GM18505 (cell line): ENCODE measurements at regions not wholly inside any gene's neighbourhood (a gene's known extent, or its start where the extent isn't known, plus 50 kb on each side); places are given as distances from the start of the nearest gene placed in this dataset.

Source experiments
- ATAC-seq: cut with Tn5 transposase; IDR thresholded peaks from one replicate; pipeline ENCODE4 v1.9.1; 2021; ENCODE audit not compliant: unreplicated experiment
- POLR2A ChIP-seq: IDR thresholded peaks from 4 replicates; pipeline ENCODE4 v1.6.1; 2011; ENCODE audit warnings: borderline replicate concordance; ENCODE audit not compliant: insufficient read depth, insufficient read length; ENCODE audit errors: extremely low read depth

- no peak for TF ChIP-seq POLR2A
- no peak for ATAC-seq
These were observed 229.8 kb downstream of the COL12A1 start for GRCh38 chr6:74976026-74976425.

DNA sequence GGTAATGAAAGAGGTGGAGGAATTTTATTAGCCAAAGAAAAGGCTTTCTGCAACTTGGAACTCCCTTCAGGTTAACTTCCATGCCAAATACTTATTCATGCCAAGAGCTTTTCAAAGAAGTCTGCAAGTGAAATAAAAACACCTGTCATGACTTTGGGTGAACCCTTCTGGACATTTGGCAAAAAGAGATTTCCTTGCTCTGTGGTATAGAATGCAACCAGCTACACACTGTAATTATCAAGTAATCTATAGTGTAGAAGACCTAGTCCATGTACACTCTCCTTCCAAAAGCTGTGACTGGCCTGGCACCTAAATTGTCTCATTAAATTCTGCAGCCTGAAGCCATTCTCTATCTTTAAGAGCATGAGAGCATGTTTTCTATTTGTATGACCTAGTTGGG lies 232.3 kb downstream of the COL12A1 start:
- ATAC-seq: no peak
- TF ChIP-seq POLR2A: no peak

DNA sequence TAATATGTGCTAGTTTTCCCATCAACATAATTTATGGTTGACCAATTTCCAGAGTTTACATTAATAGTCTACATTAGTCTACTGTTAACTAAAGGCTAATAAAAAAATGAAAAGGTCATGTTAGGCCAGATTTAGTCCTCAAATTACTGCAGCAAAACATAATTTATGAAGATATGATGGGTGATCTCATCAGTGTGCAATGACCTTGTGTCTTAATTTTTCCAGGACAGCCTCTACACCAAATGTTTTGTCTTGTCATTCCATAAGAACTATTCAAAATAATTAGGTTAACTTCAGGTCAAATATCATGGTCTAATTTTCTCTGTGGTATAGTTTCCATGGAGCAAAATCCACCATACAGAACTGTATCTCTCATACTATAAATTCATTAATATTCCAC lies 234.2 kb downstream of the COL12A1 start:
- TF ChIP-seq POLR2A: no peak
- ATAC-seq: no peak

DNA sequence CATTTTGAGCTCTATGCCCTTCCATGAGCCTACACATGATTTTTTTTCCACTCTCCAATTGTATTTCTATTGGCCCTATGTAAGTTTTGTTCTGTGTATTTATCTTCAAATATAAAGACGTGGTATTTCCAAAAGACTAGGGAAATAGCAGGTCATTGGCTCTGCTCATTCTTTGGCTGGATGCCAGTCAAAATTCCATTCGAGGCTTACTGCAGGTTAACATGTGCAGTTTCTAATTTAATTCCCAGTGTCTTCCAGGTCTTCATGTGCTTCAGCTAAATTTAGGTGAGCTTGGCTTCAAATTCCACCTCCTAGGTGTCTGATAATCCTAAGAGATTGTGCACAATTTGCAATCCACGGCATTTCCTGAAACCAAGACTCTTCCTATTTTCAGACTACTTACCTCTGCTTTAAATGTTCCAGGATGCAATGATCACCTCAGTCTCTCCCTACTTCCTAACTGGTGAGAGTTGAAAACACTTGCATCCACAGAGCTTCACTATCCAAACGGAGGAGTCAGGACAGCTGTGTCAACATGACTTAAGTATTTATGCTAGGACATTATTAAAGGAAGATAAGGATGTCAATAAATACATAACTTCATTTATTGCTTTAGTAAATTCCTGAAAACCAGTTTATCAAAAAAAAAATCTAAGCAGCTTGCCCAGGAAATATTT lies 236.1 kb downstream of the COL12A1 start:
- TF ChIP-seq POLR2A: no peak
- no peak for ATAC-seq

GRCh38 chr6:74967821-74968220 lies 238.0 kb downstream of the COL12A1 start:
- no peak for ATAC-seq
- no peak for TF ChIP-seq POLR2A

DNA sequence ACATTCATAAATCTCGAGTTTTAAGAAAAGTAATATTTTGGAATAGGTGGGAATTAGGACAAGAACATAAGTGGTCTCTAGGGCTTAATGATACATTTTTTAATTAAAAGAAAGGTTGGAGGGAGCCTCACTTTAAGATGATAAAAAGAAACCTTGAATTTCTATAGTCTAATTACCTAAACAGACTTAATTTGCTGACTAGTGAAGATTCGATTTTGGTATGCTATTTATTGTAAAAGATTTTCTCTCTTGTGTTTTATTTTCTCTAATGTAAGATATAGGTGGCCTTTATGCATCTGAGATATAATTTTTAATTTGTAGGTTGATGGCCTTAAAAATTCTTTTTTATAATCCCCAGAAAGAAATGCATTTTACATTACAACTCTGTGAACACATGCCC lies 239.1 kb downstream of the COL12A1 start:
- TF ChIP-seq POLR2A: no peak
- no peak for ATAC-seq

- ATAC-seq: no peak
- no peak for TF ChIP-seq POLR2A
These were observed 240.9 kb downstream of the COL12A1 start for GRCh38 chr6:74964871-74965441.

DNA sequence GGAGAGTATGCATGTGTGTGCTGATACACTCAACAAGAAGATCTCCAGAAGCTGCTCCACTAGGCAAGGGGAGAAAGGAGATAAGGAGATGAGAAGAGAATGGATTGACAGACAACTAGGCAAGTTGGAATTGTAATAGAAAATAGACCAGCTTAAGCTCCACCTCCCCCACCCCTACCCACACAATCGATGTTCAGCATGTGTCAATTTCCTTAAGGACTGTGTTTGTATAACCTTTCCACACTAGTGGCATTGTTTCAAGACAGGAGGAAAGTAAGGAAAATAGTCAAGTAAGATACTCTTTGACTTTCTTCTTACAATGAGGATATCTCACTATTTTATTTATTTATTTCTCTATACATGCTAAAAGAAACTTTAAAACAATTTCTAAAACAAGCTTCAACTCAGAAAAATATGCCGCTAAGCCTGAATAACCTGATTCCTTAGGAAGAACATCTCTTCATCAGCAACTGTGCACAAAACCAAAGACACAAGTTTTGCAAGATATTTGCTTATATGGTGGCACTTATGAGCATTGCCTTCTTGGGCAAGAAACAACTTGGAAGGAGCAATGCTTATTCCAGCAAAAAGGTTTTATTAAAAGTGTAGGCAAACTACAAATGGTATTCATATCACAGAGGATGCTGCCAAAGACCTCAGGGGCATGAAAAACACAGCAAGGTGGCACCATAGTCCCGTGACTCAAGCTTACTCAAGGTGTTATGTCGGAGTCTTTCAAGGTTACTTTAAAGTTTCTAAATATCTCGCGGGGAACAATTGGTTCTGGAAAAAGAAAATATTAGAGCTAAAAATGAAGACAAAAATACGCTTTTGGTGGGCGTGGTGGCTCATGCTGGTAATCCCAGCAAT lies 249.1 kb downstream of the COL12A1 start:
- TF ChIP-seq POLR2A: no peak

DNA sequence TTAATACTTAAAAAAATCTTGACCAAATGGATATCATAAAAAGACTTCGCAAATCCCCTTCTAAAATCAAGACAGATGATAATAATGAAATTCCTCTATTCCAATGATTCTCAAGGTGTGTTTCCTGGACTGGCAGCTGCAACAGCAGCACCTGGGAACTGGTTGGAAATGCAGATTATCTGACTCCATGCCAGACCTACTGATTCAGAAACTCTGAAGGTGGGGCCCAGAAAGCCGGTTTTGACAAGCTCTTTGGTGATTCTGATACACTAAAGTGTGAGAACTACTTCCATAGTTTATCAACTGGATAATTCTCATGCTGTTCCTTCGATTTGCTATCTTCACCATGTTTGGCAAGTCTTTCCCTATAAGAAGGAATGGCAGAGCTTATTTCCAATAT lies 252.1 kb downstream of the COL12A1 start:
- ATAC-seq: no peak
- no peak for TF ChIP-seq POLR2A

More for the DNA sequence above, 249.1 kb downstream of the COL12A1 start:
- no peak for ATAC-seq

- no peak for TF ChIP-seq POLR2A
- no peak for ATAC-seq
These were observed 258.9 kb downstream of the COL12A1 start for GRCh38 chr6:74946961-74947360.

GRCh38 chr6:74942130-74942529 lies 263.7 kb downstream of the COL12A1 start:
- no peak for TF ChIP-seq POLR2A
- no peak for ATAC-seq

- no peak for ATAC-seq
- TF ChIP-seq POLR2A: no peak
These were observed 264.4 kb downstream of the COL12A1 start for GRCh38 chr6:74941424-74941823.

DNA sequence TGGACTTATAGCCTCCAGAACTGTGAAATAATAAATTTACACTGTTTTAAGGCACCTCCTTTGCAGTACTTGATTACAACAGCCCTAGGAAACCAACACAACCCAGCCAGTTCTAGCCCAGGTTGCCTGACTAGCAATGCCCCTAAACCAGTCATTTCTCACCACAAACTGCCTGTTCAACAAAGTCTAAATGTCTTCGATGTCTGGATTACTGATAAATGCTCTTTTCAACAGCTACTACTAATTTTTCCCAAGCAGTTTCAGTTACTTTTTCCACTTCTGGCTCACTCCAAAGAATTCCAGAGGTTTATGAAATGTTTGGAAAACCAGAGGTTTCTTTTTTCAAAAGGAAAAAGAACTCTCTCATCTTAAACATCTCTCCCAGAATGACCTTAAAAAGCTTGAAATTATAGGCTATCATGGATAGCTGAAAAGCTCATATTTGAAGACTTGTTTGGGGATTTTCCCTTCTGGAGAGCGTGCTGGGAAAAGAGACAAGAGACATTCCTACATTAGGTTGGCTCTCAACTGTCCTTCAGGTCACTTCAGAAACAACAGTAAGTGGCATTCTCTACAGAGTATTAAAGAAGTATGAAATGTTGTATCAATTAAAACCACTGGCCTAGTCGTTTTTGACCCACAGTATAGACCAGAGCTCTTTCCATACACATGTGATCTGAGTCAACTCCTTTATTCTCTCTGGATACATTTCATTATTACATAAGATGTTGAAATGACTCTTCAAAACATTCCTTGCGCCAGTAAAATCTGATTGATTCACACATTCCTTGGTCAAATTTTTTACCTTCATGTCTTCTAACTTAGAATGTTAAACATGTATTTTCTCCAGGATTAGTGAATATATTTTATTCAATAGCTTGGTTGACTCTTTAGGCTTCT lies 265.9 kb downstream of the COL12A1 start:
- no peak for ATAC-seq
- no peak for TF ChIP-seq POLR2A

- no peak for ATAC-seq
- TF ChIP-seq POLR2A: no peak
These were observed 266.6 kb downstream of the COL12A1 start for GRCh38 chr6:74939151-74939708.
